D721Med (cell line): ENCODE measurements at regions not wholly inside any gene's neighbourhood (a gene's known extent, or its start where the extent isn't known, plus 50 kb on each side); places are given as distances from the start of the nearest gene placed in this dataset.

ENCODE experiments used
- DNase-seq: peaks from one replicate; pipeline ENCODE4 v3.0.0; 2011; ENCODE audit warnings: low spot score; ENCODE audit not compliant: insufficient read length
- FAIRE-seq: peaks from 2 replicates; lab custom pipeline; 2011; peaks lifted over from hg19 to GRCh38; lab: Jason Lieb, UNC
- TF ChIP-seq, protein P1 (sequence below): IDR thresholded peaks from 2 replicates; pipeline ENCODE4 v1.5.1; 2012; ENCODE audit warnings: mild to moderate bottlenecking, control low read depth; ENCODE audit not compliant: insufficient read depth; ENCODE audit errors: missing control alignments

DNA sequence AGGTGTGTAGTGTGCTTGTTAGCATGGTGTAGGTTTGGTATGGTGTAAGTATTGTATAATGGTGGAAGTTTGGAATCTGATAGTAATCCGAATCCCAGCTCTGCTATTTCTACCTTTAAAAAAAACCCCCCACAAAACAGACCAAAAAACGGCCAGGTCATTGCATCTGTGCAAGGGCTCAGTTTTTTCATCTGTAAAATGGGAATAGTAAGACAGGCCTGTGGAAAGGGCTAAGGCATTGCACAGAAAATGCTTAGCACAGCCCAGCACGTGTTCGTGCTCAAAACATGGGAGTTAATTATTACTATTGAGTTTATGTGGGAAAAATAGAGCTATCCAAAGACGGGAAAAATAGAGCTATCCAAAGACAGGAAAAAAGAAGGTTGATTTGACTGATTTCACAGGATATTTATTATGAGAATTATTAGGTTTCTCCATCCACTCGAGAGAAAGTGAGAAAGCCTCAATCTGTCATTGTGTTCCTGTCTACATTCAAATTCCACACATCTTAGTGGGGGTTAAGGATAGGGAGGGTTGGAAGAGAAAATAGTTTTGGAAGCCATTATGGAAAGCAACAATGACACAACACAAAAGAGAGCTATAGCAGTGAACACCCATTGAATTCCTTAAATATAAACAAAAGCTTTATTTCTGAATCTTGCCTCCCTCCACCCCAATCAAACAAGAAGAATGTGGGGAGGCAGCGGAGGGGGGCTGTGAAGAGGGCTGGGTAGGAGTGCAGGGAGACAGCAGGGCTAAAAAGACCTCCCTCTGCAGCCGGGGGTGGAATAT is 126.8 kb upstream of the MAX start:
- TF ChIP-seq, protein P1, sequence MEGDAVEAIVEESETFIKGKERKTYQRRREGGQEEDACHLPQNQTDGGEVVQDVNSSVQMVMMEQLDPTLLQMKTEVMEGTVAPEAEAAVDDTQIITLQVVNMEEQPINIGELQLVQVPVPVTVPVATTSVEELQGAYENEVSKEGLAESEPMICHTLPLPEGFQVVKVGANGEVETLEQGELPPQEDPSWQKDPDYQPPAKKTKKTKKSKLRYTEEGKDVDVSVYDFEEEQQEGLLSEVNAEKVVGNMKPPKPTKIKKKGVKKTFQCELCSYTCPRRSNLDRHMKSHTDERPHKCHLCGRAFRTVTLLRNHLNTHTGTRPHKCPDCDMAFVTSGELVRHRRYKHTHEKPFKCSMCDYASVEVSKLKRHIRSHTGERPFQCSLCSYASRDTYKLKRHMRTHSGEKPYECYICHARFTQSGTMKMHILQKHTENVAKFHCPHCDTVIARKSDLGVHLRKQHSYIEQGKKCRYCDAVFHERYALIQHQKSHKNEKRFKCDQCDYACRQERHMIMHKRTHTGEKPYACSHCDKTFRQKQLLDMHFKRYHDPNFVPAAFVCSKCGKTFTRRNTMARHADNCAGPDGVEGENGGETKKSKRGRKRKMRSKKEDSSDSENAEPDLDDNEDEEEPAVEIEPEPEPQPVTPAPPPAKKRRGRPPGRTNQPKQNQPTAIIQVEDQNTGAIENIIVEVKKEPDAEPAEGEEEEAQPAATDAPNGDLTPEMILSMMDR = no peak
- FAIRE-seq = no peak
- no peak for DNase-seq

DNA sequence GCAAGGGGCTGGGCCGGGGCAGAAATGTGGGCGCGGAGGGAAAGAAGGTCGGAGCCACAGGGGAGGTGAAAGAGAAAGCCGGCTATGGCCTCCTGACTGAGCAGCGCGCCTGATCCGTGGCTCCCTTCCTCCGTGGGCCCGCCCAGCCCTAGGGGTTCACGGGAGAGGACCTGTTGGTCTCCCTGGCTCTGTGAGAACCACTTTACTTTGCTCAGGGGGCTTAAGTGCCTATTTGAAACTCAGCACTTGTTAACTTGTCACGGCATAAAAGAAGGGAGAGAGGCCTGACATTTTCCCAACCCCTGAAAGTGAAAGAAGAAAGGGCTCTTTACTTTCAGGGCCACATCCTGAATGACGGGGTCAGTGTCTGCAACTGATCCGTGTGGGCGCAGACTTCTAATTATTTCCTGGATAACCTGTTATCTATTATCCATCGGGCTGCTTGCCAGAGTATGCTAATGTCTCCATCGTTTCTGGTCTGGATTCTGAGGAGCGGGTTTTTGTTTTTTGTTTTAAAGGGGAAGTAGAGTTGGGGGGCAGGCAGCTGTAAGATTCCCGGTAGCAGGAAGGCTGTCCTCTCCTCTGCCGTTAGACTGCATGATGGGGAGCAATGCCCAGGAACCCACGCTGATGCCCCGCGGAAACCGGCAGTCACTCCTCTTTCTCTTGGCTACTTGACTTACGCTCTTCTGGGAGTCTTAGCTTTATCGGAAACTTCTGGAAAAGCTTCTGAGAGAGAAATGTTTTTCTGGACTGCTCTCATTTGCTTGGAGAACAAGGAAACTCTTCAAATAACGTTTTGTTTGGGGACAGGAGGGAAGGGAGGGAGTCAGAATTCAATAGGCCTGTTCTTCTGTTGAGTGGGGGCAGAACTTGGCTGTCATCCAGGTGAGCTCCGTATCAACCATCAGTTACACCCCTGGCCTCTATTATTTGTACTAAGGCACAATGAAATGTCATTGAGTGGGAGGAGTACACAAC is 127.7 kb upstream of the MAX start:
- FAIRE-seq = no peak

DNA sequence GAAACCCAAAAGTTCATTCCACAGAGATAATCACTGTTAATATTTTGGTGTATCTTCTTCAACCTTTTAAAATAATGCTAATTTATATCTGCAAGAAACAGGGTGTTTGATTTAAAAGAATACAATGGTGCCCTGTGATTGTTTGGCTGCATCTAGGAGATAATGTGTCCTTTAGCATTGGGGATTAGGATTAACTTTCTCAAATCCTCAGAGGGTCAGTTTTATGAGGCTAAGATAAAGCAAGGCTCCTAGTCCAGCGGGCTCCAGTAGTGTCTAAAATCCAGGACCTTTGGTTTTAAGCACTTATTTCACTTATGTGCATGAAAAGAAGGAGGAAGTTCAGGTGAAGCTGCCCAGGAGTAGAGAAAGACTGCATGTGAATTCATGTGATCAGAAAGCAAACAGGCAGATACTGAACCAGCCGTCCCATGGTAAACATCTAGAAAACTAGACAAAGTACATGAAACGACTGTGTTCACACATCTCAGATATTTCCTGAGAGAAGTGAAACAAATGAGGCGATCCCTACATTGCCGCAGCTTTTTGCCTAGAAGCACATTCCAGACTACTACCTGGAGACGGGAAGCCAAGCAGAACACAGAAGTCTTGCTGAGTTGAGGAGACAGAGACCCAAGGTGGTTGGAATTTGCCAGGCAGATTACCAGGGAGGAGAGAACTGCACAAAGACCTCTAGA is 129.1 kb upstream of the MAX start:
- TF ChIP-seq, protein P1 = no peak
- DNase-seq = peak; percentile 52
- FAIRE-seq = no peak

More for the DNA sequence above, 127.7 kb upstream of the MAX start:
- DNase-seq = no peak
- TF ChIP-seq, protein P1 = no peak

DNA sequence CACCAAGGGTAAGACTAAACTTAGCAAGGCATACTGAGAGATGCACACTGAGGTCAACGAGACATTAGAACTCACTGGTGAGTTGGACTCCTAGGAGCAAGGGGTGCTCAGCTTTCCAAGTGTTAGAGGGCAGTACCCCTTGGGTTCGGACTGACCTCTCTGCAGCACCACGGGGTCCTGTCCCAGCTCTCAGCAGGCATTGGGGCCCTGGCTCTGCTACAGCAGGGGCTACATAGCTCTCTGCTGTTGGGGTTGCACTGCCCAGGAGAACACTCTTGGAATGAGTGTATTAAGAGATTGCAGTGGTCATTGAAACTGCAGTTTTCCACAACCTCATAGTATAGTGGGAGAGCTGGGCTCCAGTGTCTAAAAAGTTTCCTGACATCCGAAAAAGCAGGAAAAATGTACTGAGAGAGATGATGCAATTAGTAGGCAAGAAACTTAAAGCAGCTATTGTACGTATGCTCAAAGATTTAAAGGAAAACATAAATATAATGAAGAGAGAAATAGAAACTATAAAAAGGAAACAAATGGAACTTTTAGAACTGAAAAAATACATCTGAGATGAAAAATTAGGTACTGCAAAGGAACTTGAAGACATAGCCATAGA is 132.5 kb upstream of the MAX start:
- TF ChIP-seq, protein P1 = no peak
- FAIRE-seq (no peak), DNase-seq (no peak)

DNA sequence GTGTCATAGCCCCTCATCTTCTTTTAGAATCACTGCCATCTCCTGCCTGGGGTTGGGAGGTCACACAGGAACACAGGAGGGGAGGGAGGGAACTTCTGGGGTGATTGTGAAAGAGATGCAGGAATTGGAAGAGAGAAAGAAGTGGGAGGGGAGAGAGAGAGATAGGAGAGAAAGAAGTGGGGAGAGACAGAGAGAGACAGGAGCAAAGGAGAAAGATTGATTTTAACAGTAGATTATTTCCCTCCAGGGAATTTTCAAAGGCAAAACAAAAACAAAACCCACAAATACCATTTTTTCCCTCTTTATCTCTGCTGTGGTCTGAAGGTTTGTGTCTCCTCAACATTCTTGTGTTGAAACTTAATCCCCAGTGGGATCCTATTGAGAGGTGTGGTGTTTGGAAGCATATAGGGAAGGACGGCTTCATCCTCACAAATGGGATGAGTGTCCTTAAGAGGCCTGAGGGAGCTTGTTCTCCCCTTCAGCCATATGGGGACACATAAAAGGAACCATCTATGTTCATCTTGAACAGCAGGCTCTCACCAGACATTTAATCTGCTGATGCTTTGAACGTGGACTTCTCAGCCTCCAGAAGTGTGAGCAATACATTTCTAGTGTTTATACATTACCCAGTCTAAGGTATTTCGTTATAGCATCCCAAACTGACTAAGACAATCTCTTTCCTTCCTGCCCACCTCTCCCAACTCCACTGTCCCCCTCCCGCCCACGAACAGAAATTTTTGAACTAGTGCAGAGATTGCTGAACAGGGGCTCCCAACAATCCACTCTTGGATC is 134.9 kb upstream of the MAX start:
- no peak for DNase-seq
- TF ChIP-seq, protein P1 = no peak
- no peak for FAIRE-seq

DNA sequence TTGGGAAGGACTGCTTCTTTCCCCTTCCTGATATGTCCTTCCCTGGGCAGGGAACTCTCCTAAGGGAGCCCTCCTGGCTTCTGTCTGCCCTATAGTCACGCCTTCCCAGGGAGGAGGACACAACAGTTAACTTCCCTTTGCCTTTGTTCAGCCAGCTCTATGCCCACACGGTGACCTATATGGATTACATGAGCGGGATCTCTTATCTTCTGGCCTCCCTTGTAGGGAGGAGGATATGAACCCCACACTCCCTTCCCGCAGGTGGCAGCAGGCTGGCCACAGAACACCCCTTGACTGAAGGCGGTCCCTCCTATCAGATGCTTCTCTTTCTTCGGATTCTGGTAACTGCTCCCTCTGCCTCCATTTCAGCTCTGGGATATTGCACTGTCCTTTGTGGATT is 135.6 kb upstream of the MAX start:
- DNase-seq (no peak), FAIRE-seq (no peak)
- TF ChIP-seq, protein P1 = no peak
